CD14-positive monocyte (primary cell): ENCODE measurements at regions not wholly inside any gene's neighbourhood (a gene's known extent, or its start where the extent isn't known, plus 50 kb on each side); places are given as distances from the start of the nearest gene placed in this dataset.

Experiments used
- DNase-seq, 3 donors: peaks; one replicate each; pipeline ENCODE4 v3.0.0-alpha.2; 2011 to 2022
- H2AFZ ChIP-seq: 2 replicates; pipeline ENCODE4 v1.6.0; 2012; ENCODE audit warnings: mild to moderate bottlenecking, low read depth, low read length, inconsistent platforms; ENCODE audit not compliant: insufficient read depth, poor library complexity, severe bottlenecking
- H3K27ac ChIP-seq, 2 donors: 1 replicate in 1 of 2; 2 replicates in 1 of 2; pipeline ENCODE4 v1.5.1; 2012 to 2013; ENCODE audit warnings: low read length in 2 of 2, control low read depth in 1 of 2, inconsistent platforms in 1 of 2, low read depth in 1 of 2, mild to moderate bottlenecking in 1 of 2
- H3K27me3 ChIP-seq, 2 donors: one replicate each; pipeline versions ENCODE4 v1.6.0 to v1.6.1; 2011 to 2013; ENCODE audit warnings: low read length in 2 of 2; ENCODE audit not compliant: control insufficient read depth in 2 of 2, insufficient read depth in 2 of 2
- H3K36me3 ChIP-seq, 2 donors: replicated peaks in 1 of 2; 1 replicate in 1 of 2; 2 replicates in 1 of 2; pipeline versions ENCODE4 v1.5.1 to v1.6.1; 2012 to 2013; ENCODE audit warnings: low read length in 2 of 2, control low read depth in 1 of 2, inconsistent platforms in 1 of 2, mild to moderate bottlenecking in 1 of 2; ENCODE audit not compliant: insufficient read depth in 2 of 2, control insufficient read depth in 1 of 2
- H3K4me1 ChIP-seq, 2 donors: 1 replicate in 1 of 2; 2 replicates in 1 of 2; pipeline versions ENCODE4 v1.5.1 to v1.6.1; 2012 to 2013; ENCODE audit warnings: low read length in 2 of 2, control low read depth in 1 of 2, inconsistent platforms in 1 of 2, mild to moderate bottlenecking in 1 of 2, moderate library complexity in 1 of 2; ENCODE audit not compliant: insufficient read depth in 2 of 2, control insufficient read depth in 1 of 2
- H3K4me2 ChIP-seq: replicated peaks from 2 replicates; pipeline ENCODE3; 2012; ENCODE audit warnings: low read length, moderate library complexity, mild to moderate bottlenecking; ENCODE audit not compliant: poor library complexity, severe bottlenecking; ENCODE audit errors: extremely low read depth
- H3K4me3 ChIP-seq, 3 experiments: fragments of 200-600 bp in 1 of 3; sonication (generic) in 1 of 3; replicated peaks in 1 of 3; 1 replicate in 2 of 3; 2 replicates in 1 of 3; pipeline ENCODE4 v1.5.1; 2011 to 2013; ENCODE audit warnings: low read length in 3 of 3, mild to moderate bottlenecking in 3 of 3, control low read depth in 2 of 3, low read depth in 2 of 3, inconsistent platforms in 1 of 3, moderate library complexity in 1 of 3
- H3K79me2 ChIP-seq: 2 replicates; pipeline ENCODE4 v1.6.0; 2012; ENCODE audit warnings: mild to moderate bottlenecking, control low read depth, inconsistent platforms, low read length, moderate library complexity; ENCODE audit not compliant: insufficient read depth
- H3K9ac ChIP-seq: 2 replicates; pipeline ENCODE4 v1.6.0; 2017; ENCODE audit warnings: low read length, mild to moderate bottlenecking; ENCODE audit not compliant: insufficient read depth, poor library complexity, severe bottlenecking
- H3K9me3 ChIP-seq, 2 donors: replicated peaks in 1 of 2; 1 replicate in 1 of 2; 2 replicates in 1 of 2; pipeline versions ENCODE4 v1.5.1 to v1.6.1; 2012 to 2013; ENCODE audit warnings: low read length in 2 of 2, control low read depth in 1 of 2; ENCODE audit not compliant: control insufficient read depth in 1 of 2, insufficient read depth in 1 of 2
- H4K20me1 ChIP-seq: 2 replicates; pipeline ENCODE4 v1.6.0; 2012; ENCODE audit warnings: mild to moderate bottlenecking, low read length, control low read depth, moderate library complexity; ENCODE audit not compliant: insufficient read depth
- H3K27ac Mint-ChIP-seq, 7 donors: one replicate each; pipeline ENCODE4 v1.8.0; 2020; ENCODE audit warnings: mild to moderate bottlenecking in 7 of 7, mixed read lengths in 7 of 7, moderate library complexity in 6 of 7, inconsistent platforms in 2 of 7
- H3K27me3 Mint-ChIP-seq, 3 donors: one replicate each; pipeline ENCODE4 v1.8.0; 2021 to 2022; ENCODE audit warnings: low read depth in 3 of 3, mild to moderate bottlenecking in 3 of 3, mixed read lengths in 3 of 3, moderate library complexity in 3 of 3, inconsistent platforms in 1 of 3
- H3K36me3 Mint-ChIP-seq, 2 donors: one replicate each; pipeline ENCODE4 v1.8.0; 2020; ENCODE audit warnings: mixed read lengths in 2 of 2, inconsistent platforms in 1 of 2, mild to moderate bottlenecking in 1 of 2
- H3K4me1 Mint-ChIP-seq: one replicate; pipeline ENCODE4 v1.8.0; 2020; ENCODE audit warnings: mild to moderate bottlenecking, mixed read lengths
- H3K4me3 Mint-ChIP-seq, 2 donors: one replicate each; pipeline ENCODE4 v1.8.0; 2020; ENCODE audit warnings: mild to moderate bottlenecking in 2 of 2, mixed read lengths in 2 of 2, moderate library complexity in 1 of 2
- H3K9me3 Mint-ChIP-seq, 7 donors: one replicate each; pipeline ENCODE4 v1.8.0; 2020 to 2022; ENCODE audit warnings: mixed read lengths in 7 of 7, mild to moderate bottlenecking in 6 of 7, moderate library complexity in 6 of 7, inconsistent platforms in 2 of 7
- WGBS: methylation state at CpG from one replicate; pipeline ENCODE4 v1.1.5; 2013; ENCODE audit warnings: missing lambda C conversion rate; ENCODE audit not compliant: insufficient coverage; 5-methylcytosine and 5-hydroxymethylcytosine counted together
- intact Hi-C, 2 donors: fragments of 100-400 bp; cut with micrococcal nuclease; formaldehyde crosslinking; loops; one replicate each; pipeline versions ENCODE4 v1.15.0 to v1.15.1; 2023
- TF ChIP-seq, protein P1 (sequence below): fragments of 200-600 bp; IDR thresholded peaks from one replicate; pipeline ENCODE4 v1.8.0; 2022; ENCODE audit warnings: antibody characterized with exemption, mild to moderate bottlenecking

DNA sequence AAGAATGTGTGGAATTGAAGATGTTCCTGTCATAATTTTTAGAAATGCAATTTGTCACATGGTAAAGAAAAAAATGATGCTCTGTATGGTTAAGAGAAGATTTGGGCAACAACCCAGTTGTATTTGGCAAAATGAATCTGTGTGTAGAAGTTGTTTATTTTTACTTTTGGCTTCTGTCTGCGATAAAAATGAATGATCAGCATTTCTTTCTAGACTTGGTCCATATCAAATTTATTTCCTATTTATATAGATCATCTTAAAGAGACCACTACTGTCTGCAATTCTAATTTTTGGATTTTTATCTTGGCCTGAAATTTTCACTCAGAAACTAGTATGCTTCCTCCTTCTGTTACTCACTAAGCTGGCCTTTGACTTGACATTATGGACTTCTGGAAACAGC is 396.9 kb downstream of the FAM47A start:
- Histone ChIP-seq H3K4me1 (no peaks in the 10 kb centered on the region), H4K20me1 (no peaks in the 10 kb centered on the region), H3K27me3 (no peaks in the 10 kb centered on the region), H3K9me3 (no peaks in the 10 kb centered on the region), H3K36me3 (no peaks in the 10 kb centered on the region), H3K4me2 (no peak overlapping the region), H2AFZ (no peak overlapping the region), H3K9ac (no peak overlapping the region), H3K27ac (no peak overlapping the region), H3K79me2 (no peaks in the 10 kb centered on the region), H3K4me3 (no peak overlapping the region)
- Mint-ChIP-seq H3K9me3 (peaks cover 0 to 4% (median 0%) of the 10 kb centered on the region in 7 donors), H3K4me1 (no peaks in the 10 kb centered on the region), H3K27ac (no peak overlapping the region), H3K4me3 (no peak overlapping the region), H3K27me3 (no peaks in the 10 kb centered on the region), H3K36me3 (no peaks in the 10 kb centered on the region)
- no CpG with 5 or more reads among the region's 1 CpG for WGBS
- DNase-seq: no peak
- TF ChIP-seq, protein P1, sequence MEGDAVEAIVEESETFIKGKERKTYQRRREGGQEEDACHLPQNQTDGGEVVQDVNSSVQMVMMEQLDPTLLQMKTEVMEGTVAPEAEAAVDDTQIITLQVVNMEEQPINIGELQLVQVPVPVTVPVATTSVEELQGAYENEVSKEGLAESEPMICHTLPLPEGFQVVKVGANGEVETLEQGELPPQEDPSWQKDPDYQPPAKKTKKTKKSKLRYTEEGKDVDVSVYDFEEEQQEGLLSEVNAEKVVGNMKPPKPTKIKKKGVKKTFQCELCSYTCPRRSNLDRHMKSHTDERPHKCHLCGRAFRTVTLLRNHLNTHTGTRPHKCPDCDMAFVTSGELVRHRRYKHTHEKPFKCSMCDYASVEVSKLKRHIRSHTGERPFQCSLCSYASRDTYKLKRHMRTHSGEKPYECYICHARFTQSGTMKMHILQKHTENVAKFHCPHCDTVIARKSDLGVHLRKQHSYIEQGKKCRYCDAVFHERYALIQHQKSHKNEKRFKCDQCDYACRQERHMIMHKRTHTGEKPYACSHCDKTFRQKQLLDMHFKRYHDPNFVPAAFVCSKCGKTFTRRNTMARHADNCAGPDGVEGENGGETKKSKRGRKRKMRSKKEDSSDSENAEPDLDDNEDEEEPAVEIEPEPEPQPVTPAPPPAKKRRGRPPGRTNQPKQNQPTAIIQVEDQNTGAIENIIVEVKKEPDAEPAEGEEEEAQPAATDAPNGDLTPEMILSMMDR: no peak
- intact Hi-C loops: no loop called here

- peaks cover 7 to 9% (median 8%) of the 10 kb centered on the region in 3 donors for H3K27me3 Mint-ChIP-seq
Observed at GRCh38 chrX:33726281-33727160, 405.6 kb downstream of the FAM47A start.

More at GRCh38 chrX:33726281-33727160, 405.6 kb downstream of the FAM47A start:
- Histone ChIP-seq H3K9ac (no peak overlapping the region), H3K4me3 (no peak overlapping the region), H3K27ac (no peak overlapping the region), H2AFZ (no peak overlapping the region), H3K36me3 (no peaks in the 10 kb centered on the region), H3K27me3 (no peaks in the 10 kb centered on the region), H4K20me1 (no peaks in the 10 kb centered on the region), H3K9me3 (no peaks in the 10 kb centered on the region), H3K79me2 (no peaks in the 10 kb centered on the region), H3K4me1 (no peaks in the 10 kb centered on the region), H3K4me2 (no peak overlapping the region)
- peak overlapping the region in 1 of 7 donors; percentile 50 for H3K27ac Mint-ChIP-seq
- H3K9me3 Mint-ChIP-seq: peaks cover 0 to 14% (median 0%) of the 10 kb centered on the region in 7 donors
- intact Hi-C loops: no loop called here
- H3K36me3 Mint-ChIP-seq: no peaks in the 10 kb centered on the region
- whole genome bisulfite sequencing: 33% methylated on average over 9 of the region's 45 CpGs
- TF ChIP-seq, protein P1: no peak
- DNase-seq: no peak
- H3K4me1 Mint-ChIP-seq: no peaks in the 10 kb centered on the region
- H3K4me3 Mint-ChIP-seq: no peak overlapping the region
